Keratinocyte (primary cell): ENCODE measurements at regions not wholly inside any gene's neighbourhood (a gene's known extent, or its start where the extent isn't known, plus 50 kb on each side); places are given as distances from the start of the nearest gene placed in this dataset.

Source experiments
- CTCF ChIP-seq, 3 experiments: IDR thresholded peaks in 1 of 3; conservative IDR thresholded peaks in 1 of 3; optimal IDR thresholded peaks in 1 of 3; 2 replicates in 2 of 3; 3 replicates in 1 of 3; pipeline versions ENCODE3 to v1.5.1; 2011; ENCODE audit warnings: low read length in 3 of 3, mild to moderate bottlenecking in 3 of 3, moderate library complexity in 2 of 3, control low read depth in 1 of 3, inconsistent platforms in 1 of 3; ENCODE audit not compliant: insufficient read depth in 2 of 3; ENCODE audit errors: extremely low read depth in 1 of 3
- EZH2 ChIP-seq: IDR thresholded peaks from one replicate; pipeline ENCODE4 v1.6.1; 2012; ENCODE audit warnings: inconsistent platforms, mild to moderate bottlenecking, low read length, moderate library complexity

- TF ChIP-seq CTCF (optimal IDR thresholded peaks at IDR 0.05 in 1 of 3, IDR thresholded peaks at IDR 0.05 in 1 of 3, conservative IDR thresholded peaks at IDR 0.05 in 1 of 3; ENCODE audit: extremely low read depth in 1 of 3, insufficient read depth in 2 of 3, low read length in 3 of 3) (no peak), EZH2 (no peak)
These were observed 465.4 kb downstream of the FSCB start for GRCh38 chr14:44041700-44042099.
